NT2/D1 (cell line): ENCODE measurements at regions not wholly inside any gene's neighbourhood (a gene's known extent, or its start where the extent isn't known, plus 50 kb on each side); places are given as distances from the start of the nearest gene placed in this dataset.

Experiments
- SUZ12 ChIP-seq: IDR thresholded peaks from 2 replicates; pipeline ENCODE4 v1.6.1; 2011; ENCODE audit not compliant: insufficient read length, insufficient read depth; ENCODE audit errors: extremely low read depth
- YY1 ChIP-seq: IDR thresholded peaks from 2 replicates; pipeline ENCODE4 v1.6.1; 2011; ENCODE audit not compliant: insufficient read length, insufficient read depth

DNA sequence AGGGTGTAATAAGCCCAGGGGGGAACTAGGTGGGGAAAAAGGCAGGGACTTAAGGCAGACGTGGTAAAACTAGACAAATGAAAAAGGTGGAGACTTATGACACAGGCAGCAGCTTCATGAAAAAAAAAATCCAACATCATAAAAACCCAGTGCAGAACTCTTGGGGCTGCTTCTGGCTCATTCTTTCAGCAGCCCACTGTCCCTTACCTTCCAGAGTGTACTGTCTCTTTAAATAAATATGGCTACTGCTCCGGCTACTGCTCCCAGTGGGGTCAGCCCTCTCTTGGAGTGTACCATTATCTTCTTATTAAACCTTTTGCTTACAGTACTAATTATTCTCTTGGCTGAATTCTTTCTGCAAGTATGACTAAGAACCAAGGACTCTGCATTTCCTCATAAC is 699.5 kb downstream of the DSC3 start:
- TF ChIP-seq YY1 (no peak), SUZ12 (no peak)
